H7 (cell line): ENCODE measurements at regions not wholly inside any gene's neighbourhood (a gene's known extent, or its start where the extent isn't known, plus 50 kb on each side); places are given as distances from the start of the nearest gene placed in this dataset.
"Not testable (repeated sequence)": the region's sequence is repeated elsewhere in the genome, so short reads cannot be mapped to it uniquely, and the experiment has no call there.

Experiments
- DNase-seq: peaks from one replicate; pipeline ENCODE4 v3.0.0; 2012
- H3K27me3 ChIP-seq: 2 replicates; pipeline ENCODE4 v1.6.0; 2011; ENCODE audit warnings: mild to moderate bottlenecking, low read length; ENCODE audit not compliant: control insufficient read depth, insufficient read depth
- H3K36me3 ChIP-seq: replicated peaks from 2 replicates; pipeline ENCODE4 v1.5.1; 2011; ENCODE audit warnings: low read length; ENCODE audit not compliant: control insufficient read depth, insufficient read depth
- H3K4me3 ChIP-seq: 2 replicates; pipeline ENCODE4 v1.5.1; 2011; ENCODE audit warnings: low read depth, mild to moderate bottlenecking, control low read depth, low read length, moderate library complexity; ENCODE audit not compliant: insufficient read depth

GRCh38 chr2:11936761-11937160, 190.3 kb downstream of the LPIN1 start:
- Histone ChIP-seq H3K4me3 (no peak overlapping the region), H3K36me3 (no peaks in the 10 kb centered on the region), H3K27me3 (no peaks in the 10 kb centered on the region)
- DNase-seq, result no peak

GRCh38 chr2:11938196-11938595, 191.8 kb downstream of the LPIN1 start:
- H3K27me3 ChIP-seq, result no peaks in the 10 kb centered on the region
- no peak overlapping the region for H3K4me3 ChIP-seq
- DNase-seq, result no peak
- no peaks in the 10 kb centered on the region for H3K36me3 ChIP-seq

GRCh38 chr2:11939523-11939922, 193.1 kb downstream of the LPIN1 start:
- H3K36me3 ChIP-seq, result no peaks in the 10 kb centered on the region
- no peaks in the 10 kb centered on the region for H3K27me3 ChIP-seq
- no peak for DNase-seq
- H3K4me3 ChIP-seq, result no peak overlapping the region

GRCh38 chr2:11940121-11940743, 193.8 kb downstream of the LPIN1 start:
- Histone ChIP-seq H3K4me3 (no peak overlapping the region), H3K36me3 (no peaks in the 10 kb centered on the region), H3K27me3 (no peaks in the 10 kb centered on the region)
- no peak for DNase-seq

GRCh38 chr2:11940799-11941198, 194.4 kb downstream of the LPIN1 start:
- H3K27me3 ChIP-seq, result no peaks in the 10 kb centered on the region
- H3K4me3 ChIP-seq, result no peak overlapping the region
- no peak for DNase-seq

GRCh38 chr2:11941201-11942177, 195.1 kb downstream of the LPIN1 start:
- Histone ChIP-seq H3K4me3 (no peak overlapping the region), H3K36me3 (no peaks in the 10 kb centered on the region), H3K27me3 (no peaks in the 10 kb centered on the region)
- no peak for DNase-seq

More at GRCh38 chr2:11940799-11941198, 194.4 kb downstream of the LPIN1 start:
- H3K36me3 ChIP-seq, result no peaks in the 10 kb centered on the region

GRCh38 chr2:11942178-11942569, 195.7 kb downstream of the LPIN1 start:
- H3K36me3 ChIP-seq, result no peaks in the 10 kb centered on the region
- no peak overlapping the region for H3K4me3 ChIP-seq

GRCh38 chr2:11944311-11944710, 197.9 kb downstream of the LPIN1 start:
- no peak for DNase-seq
- H3K27me3 ChIP-seq, result no peaks in the 10 kb centered on the region
- no peaks in the 10 kb centered on the region for H3K36me3 ChIP-seq
- no peak overlapping the region for H3K4me3 ChIP-seq

More at GRCh38 chr2:11942178-11942569, 195.7 kb downstream of the LPIN1 start:
- H3K27me3 ChIP-seq, result no peaks in the 10 kb centered on the region
- DNase-seq, result no peak

GRCh38 chr2:11945139-11946126, 199.0 kb downstream of the LPIN1 start:
- H3K4me3 ChIP-seq, result no peak overlapping the region
- H3K36me3 ChIP-seq, result no peaks in the 10 kb centered on the region
- H3K27me3 ChIP-seq, result no peaks in the 10 kb centered on the region
- no peak for DNase-seq

- no peak for DNase-seq
- H3K36me3 ChIP-seq, result no peaks in the 10 kb centered on the region
- no peak overlapping the region for H3K4me3 ChIP-seq
- no peaks in the 10 kb centered on the region for H3K27me3 ChIP-seq
Measured at GRCh38 chr2:11947956-11948355, 201.5 kb downstream of the LPIN1 start.

- no peak overlapping the region for H3K4me3 ChIP-seq
- DNase-seq, result no peak
- no peaks in the 10 kb centered on the region for H3K36me3 ChIP-seq
- H3K27me3 ChIP-seq, result no peaks in the 10 kb centered on the region
Measured at GRCh38 chr2:11949732-11950523, 203.5 kb downstream of the LPIN1 start.

GRCh38 chr2:11950896-11951295, 204.5 kb downstream of the LPIN1 start:
- no peak for DNase-seq
- Histone ChIP-seq H3K36me3 (no peaks in the 10 kb centered on the region), H3K4me3 (no peak overlapping the region), H3K27me3 (no peaks in the 10 kb centered on the region)

GRCh38 chr2:11951492-11951891, 205.1 kb downstream of the LPIN1 start:
- H3K4me3 ChIP-seq, DNase-seq, H3K27me3 ChIP-seq, H3K36me3 ChIP-seq: not testable (repeated sequence)

GRCh38 chr2:11953258-11953657, 206.8 kb downstream of the LPIN1 start:
- Histone ChIP-seq H3K4me3 (no peak overlapping the region), H3K27me3 (no peaks in the 10 kb centered on the region), H3K36me3 (no peaks in the 10 kb centered on the region)
- DNase-seq, result no peak
